Endodermal cell (in vitro differentiated cells): ENCODE measurements at regions not wholly inside any gene's neighbourhood (a gene's known extent, or its start where the extent isn't known, plus 50 kb on each side); places are given as distances from the start of the nearest gene placed in this dataset.

ENCODE experiments used
- DNase-seq: peaks from one replicate; pipeline ENCODE4 v3.0.0-alpha.2; 2017
- H3K27ac ChIP-seq: 2 replicates; pipeline ENCODE4 v1.5.1; 2013; ENCODE audit warnings: mild to moderate bottlenecking, low read depth, low read length, moderate library complexity
- H3K27me3 ChIP-seq: 2 replicates; pipeline ENCODE4 v1.6.1; 2013; ENCODE audit warnings: mild to moderate bottlenecking, low read length, moderate library complexity; ENCODE audit not compliant: insufficient read depth, control insufficient read depth, poor library complexity, severe bottlenecking
- H3K36me3 ChIP-seq: 2 replicates; pipeline ENCODE4 v1.7.0; 2013; ENCODE audit warnings: mild to moderate bottlenecking, low read length, moderate library complexity; ENCODE audit not compliant: control insufficient read depth, insufficient read depth
- H3K4me1 ChIP-seq: one replicate; pipeline ENCODE4 v1.7.0; 2013; ENCODE audit warnings: low read length; ENCODE audit not compliant: control insufficient read depth, insufficient read depth
- H3K4me3 ChIP-seq: 2 replicates; pipeline ENCODE4 v1.5.1; 2013; ENCODE audit warnings: mild to moderate bottlenecking, low read length, moderate library complexity
- H3K9ac ChIP-seq: 2 replicates; pipeline ENCODE4 v1.6.1; 2013; ENCODE audit warnings: mild to moderate bottlenecking, low read length, moderate library complexity; ENCODE audit not compliant: poor library complexity, severe bottlenecking; ENCODE audit errors: extremely low read depth
- H3K9me3 ChIP-seq: 2 replicates; pipeline ENCODE4 v1.6.1; 2013; ENCODE audit warnings: mild to moderate bottlenecking, low read length, moderate library complexity; ENCODE audit not compliant: control insufficient read depth
- H3K27ac Mint-ChIP-seq: 2 replicates; pipeline ENCODE4 v1.8.0; 2020; ENCODE audit warnings: mixed read lengths
- H3K27me3 Mint-ChIP-seq: 2 replicates; pipeline ENCODE4 v1.8.0; 2021; ENCODE audit warnings: mild to moderate bottlenecking, mixed read lengths; ENCODE audit not compliant: insufficient read depth
- H3K36me3 Mint-ChIP-seq: 2 replicates; pipeline ENCODE4 v1.8.0; 2020; ENCODE audit warnings: low read depth, mixed read lengths
- H3K4me1 Mint-ChIP-seq: 2 replicates; pipeline ENCODE4 v1.8.0; 2020; ENCODE audit warnings: mixed read lengths
- H3K4me3 Mint-ChIP-seq: 2 replicates; pipeline ENCODE4 v1.8.0; 2020; ENCODE audit warnings: mild to moderate bottlenecking, moderate library complexity, mixed read lengths
- H3K9me3 Mint-ChIP-seq: 2 replicates; pipeline ENCODE4 v1.8.0; 2020; ENCODE audit warnings: mild to moderate bottlenecking, mixed read lengths
- WGBS, 2 experiments: methylation state at CpG; one replicate each; pipeline versions ENCODE4 v1.1.5 to v1.1.7; 2013; ENCODE audit warnings: missing lambda C conversion rate in 2 of 2, mixed read lengths in 1 of 2; ENCODE audit not compliant: insufficient coverage in 1 of 2, insufficient read length in 1 of 2; 5-methylcytosine and 5-hydroxymethylcytosine counted together
- TF ChIP-seq, protein P1 (sequence below): fragments of 200-600 bp; sonication (generic); conservative IDR thresholded peaks from 2 replicates; pipeline ENCODE4 v1.5.0; 2021; ENCODE audit warnings: antibody characterized with exemption, mild to moderate bottlenecking

DNA sequence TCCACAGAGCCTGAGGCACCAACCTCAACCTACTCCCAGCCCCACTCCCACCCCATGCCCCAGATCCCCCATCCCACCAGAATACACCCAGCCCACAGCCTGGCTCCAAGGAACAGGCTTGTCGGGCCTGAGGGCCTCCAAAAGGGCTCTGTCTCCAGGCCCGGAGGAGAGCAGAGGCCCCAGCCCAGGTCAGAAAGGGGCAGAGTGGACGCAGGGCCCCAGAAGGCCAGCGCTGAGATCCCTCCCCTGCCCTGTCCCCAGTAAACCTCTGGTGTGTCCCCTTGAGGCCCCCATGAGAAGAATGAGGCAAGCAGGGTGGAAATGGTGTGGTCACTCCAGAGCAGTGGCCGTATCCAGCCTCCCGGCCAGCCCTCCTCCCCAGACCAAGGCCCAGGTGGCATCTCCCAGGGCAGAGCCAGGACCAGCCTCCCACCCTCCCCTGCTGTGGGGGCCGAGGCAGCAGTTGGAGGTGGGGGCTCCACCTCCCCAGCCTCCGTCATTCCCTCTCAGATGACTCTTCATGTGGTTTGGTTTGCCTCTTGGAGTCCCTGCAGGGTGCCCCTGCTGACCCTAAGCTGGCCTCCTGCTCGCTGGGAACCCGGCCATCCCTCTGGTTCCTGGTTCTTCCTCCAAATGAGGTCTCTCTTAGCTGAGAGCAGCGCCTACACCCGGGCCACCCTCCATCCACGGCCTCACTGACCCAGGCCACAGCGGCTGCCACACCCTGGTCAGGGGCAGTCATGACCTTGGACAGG is 195.0 kb downstream of the IGLL1 start:
- Histone ChIP-seq H3K4me1 (no peaks in the 10 kb centered on the region), H3K27me3 (no peaks in the 10 kb centered on the region), H3K4me3 (no peak overlapping the region), H3K9me3 (no peaks in the 10 kb centered on the region), H3K27ac (no peak overlapping the region), H3K36me3 (no peaks in the 10 kb centered on the region), H3K9ac (no peak overlapping the region)
- H3K36me3 Mint-ChIP-seq, result no peaks in the 10 kb centered on the region
- H3K9me3 Mint-ChIP-seq, result no peaks in the 10 kb centered on the region
- H3K4me1 Mint-ChIP-seq, result peaks cover 7% of the 10 kb centered on the region
- no peak overlapping the region for H3K27ac Mint-ChIP-seq
- WGBS, 2 experiments, result 88 to 91% methylated on average over 7 to 14 of the region's 14 CpGs
- peaks cover 21% of the 10 kb centered on the region for H3K27me3 Mint-ChIP-seq
- H3K4me3 Mint-ChIP-seq, result no peak overlapping the region
- TF ChIP-seq, protein P1, sequence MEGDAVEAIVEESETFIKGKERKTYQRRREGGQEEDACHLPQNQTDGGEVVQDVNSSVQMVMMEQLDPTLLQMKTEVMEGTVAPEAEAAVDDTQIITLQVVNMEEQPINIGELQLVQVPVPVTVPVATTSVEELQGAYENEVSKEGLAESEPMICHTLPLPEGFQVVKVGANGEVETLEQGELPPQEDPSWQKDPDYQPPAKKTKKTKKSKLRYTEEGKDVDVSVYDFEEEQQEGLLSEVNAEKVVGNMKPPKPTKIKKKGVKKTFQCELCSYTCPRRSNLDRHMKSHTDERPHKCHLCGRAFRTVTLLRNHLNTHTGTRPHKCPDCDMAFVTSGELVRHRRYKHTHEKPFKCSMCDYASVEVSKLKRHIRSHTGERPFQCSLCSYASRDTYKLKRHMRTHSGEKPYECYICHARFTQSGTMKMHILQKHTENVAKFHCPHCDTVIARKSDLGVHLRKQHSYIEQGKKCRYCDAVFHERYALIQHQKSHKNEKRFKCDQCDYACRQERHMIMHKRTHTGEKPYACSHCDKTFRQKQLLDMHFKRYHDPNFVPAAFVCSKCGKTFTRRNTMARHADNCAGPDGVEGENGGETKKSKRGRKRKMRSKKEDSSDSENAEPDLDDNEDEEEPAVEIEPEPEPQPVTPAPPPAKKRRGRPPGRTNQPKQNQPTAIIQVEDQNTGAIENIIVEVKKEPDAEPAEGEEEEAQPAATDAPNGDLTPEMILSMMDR, result no peak
- DNase-seq, result no peak

DNA sequence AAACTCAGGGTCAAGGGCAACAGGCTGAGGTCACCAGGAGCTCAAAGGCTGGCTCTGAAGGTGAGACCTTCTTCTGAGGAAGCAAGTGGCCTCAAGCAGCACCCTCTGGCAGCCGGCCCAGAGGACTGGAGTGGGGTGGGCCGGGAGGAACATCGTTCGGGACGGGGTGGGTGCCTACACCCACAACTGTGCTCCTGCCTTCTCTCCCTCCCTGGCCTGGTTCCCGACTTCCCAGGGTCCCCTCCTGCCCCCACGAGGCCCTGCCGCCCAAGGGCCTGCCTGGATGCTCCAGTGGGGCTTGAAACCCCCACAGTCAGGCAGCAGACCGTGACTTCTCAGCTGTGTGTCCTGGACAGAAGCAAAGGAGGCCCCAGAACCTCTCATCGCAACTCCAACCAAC is 195.7 kb downstream of the IGLL1 start:
- Mint-ChIP-seq H3K4me1 (peaks cover 7% of the 10 kb centered on the region), H3K9me3 (no peaks in the 10 kb centered on the region), H3K4me3 (no peak overlapping the region), H3K27me3 (peaks cover 20% of the 10 kb centered on the region), H3K27ac (no peak overlapping the region), H3K36me3 (no peaks in the 10 kb centered on the region)
- H3K36me3 ChIP-seq, result no peaks in the 10 kb centered on the region
- no peak overlapping the region for H3K9ac ChIP-seq
- H3K4me1 ChIP-seq, result no peaks in the 10 kb centered on the region
- H3K27me3 ChIP-seq, result no peaks in the 10 kb centered on the region
- DNase-seq, result no peak
- no peaks in the 10 kb centered on the region for H3K9me3 ChIP-seq
- no peak overlapping the region for H3K27ac ChIP-seq
- H3K4me3 ChIP-seq, result no peak overlapping the region
- TF ChIP-seq, protein P1, result no peak
- whole genome bisulfite sequencing, 2 experiments, result 90 to 98% methylated on average over 5 to 10 of the region's 10 CpGs

DNA sequence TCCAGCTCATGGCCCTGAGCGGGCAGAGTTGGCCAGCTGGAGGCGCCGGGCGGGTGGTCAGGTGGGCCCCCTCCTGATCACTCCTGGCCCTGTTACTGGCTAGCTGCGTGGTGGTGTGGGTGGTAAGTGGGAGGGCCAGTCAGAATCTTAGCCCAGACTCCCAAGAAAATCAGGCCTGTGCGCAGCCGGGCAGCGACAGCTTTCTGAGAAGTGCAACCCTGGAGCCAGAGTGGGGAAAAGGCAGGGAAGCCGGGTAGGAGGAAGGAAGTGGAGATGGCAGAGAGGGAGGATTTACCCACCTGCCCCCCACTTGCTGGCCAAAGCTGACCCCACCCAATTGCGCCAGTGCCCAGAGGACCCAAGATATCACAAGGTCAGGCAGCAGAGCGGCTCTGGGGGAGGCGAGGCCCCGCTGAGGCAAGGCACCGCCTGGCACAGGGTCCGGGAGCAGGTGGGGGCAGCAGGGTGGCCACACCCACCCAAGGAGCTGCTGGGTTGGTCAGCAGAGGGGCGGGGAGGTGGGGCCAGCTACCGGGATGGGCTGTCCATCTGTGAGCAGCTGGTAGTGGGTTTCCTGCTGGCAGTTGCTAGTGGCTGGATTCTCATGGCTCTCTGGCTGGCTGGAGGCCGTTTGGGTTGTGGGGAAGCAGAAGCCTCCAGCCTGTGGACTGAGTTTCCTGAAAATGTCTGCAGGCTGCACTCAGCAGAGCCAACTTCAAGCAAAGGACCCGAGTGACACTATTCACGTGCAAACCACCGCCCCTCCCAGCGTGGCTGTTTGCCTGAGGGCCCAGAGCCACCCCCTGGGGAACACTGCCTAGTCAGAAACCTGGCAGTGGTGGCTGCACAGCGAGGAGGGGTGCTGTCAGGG is 196.4 kb downstream of the IGLL1 start:
- Mint-ChIP-seq H3K9me3 (no peaks in the 10 kb centered on the region), H3K27ac (no peak overlapping the region), H3K36me3 (no peaks in the 10 kb centered on the region), H3K27me3 (peaks cover 19% of the 10 kb centered on the region), H3K4me1 (peaks cover 5% of the 10 kb centered on the region), H3K4me3 (no peak overlapping the region)
- H3K4me3 ChIP-seq, result no peak overlapping the region
- H3K27ac ChIP-seq, result no peak overlapping the region
- 73 to 76% methylated on average over 7 to 23 of the region's 23 CpGs for WGBS, 2 experiments
- no peaks in the 10 kb centered on the region for H3K4me1 ChIP-seq
- H3K27me3 ChIP-seq, result no peaks in the 10 kb centered on the region
- H3K36me3 ChIP-seq, result no peaks in the 10 kb centered on the region
- no peaks in the 10 kb centered on the region for H3K9me3 ChIP-seq
- peak; percentile 86 for DNase-seq
- no peak overlapping the region for H3K9ac ChIP-seq
- TF ChIP-seq, protein P1, result no peak
